Umbilical cord (tissue), 1 donor: ENCODE measurements at regions not wholly inside any gene's neighbourhood (a gene's known extent, or its start where the extent isn't known, plus 50 kb on each side); places are given as distances from the start of the nearest gene placed in this dataset.

Experiments used
- DNase-seq: peaks from one replicate; pipeline ENCODE4 v3.0.0-alpha.2; 2015; ENCODE audit warnings: low spot score

- DNase-seq = peak; percentile 33
Measured at GRCh38 chr11:134634897-134635831, 223.1 kb upstream of the B3GAT1 start.

DNA sequence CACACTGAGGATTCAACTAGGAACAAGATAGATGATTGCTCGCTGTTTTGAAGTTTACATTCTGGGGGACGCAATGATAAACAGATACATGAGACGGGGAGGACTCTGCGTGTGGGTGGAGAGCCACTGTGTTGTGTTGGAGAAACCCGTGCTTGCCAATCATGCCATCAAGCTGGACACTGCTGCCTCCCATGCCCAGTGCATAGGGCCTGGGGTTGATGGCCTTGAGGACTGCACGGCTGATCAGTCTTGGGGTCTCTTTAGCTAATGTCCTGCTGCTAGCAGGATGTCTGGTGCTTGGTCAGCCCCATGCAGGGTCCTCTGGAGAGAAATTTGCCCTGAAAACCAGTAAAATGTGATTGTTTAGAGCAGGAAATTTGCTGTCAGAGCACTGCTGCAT is 221.2 kb upstream of the B3GAT1 start:
- DNase-seq = no peak

GRCh38 chr11:134632347-134633119 is 220.5 kb upstream of the B3GAT1 start:
- no peak for DNase-seq

- DNase-seq = no peak
Measured at GRCh38 chr11:134630861-134631260, 218.8 kb upstream of the B3GAT1 start.

- no peak for DNase-seq
Measured at GRCh38 chr11:134628426-134628825, 216.4 kb upstream of the B3GAT1 start.

DNA sequence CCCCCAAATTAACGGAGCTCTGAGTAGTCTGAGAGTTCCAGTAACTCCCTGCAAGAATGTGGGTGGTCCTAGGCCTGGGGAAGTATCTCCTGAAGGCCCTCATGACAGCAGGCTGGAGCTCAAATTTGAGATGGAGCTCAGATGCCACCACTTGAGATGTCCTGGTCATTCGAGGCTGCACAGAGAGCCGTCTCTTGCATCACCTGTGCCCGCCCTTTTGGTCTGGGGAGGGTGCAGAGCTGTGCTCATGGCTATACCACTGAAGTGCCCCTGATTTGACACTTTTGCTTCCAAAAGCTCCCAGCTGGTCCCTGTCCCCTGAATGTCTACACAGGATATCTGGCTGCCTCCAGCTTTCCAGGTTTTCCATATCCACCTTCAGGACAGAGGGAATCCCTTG is 214.0 kb upstream of the B3GAT1 start:
- no peak for DNase-seq

- no peak for DNase-seq
Measured at GRCh38 chr11:134625631-134626030, 213.6 kb upstream of the B3GAT1 start.

- DNase-seq = no peak
Measured at GRCh38 chr11:134625151-134625550, 213.1 kb upstream of the B3GAT1 start.

DNA sequence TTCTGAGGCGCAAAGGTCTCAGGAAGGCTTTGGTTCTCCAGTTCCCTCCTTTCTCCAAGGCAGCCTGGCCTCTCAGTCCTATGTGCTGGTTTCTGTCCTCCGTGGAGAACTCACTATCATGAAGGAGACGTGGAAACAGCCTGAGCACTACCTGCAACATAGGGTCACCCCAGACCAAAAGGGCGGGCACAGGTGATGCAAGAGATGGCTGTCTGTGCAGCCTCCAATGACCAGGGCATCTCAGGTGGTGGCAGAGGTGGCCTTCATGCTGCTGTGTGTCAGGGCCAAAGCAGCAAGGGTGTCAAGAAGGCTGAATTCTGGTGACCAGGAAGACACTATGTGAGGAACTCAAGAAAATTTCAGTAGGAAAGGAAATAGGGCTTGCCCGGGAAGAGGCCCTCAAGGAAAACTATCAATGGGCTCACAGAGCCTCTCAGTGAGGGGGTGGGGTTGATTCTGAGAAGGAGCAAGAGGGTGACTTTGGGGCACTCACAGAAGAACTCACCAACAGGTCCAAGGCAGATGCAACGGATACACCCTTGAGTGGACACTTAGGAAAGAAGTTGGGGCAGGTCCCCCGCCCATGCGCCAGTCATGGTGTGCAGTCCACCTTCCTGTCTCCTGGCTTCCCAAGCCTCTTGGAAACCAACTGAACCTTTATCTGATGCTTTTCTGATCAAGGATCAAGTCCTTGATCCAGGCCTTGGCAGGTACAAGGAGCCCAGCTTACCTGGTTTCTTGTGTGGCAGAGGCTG is 212.3 kb upstream of the B3GAT1 start:
- DNase-seq = no peak

DNA sequence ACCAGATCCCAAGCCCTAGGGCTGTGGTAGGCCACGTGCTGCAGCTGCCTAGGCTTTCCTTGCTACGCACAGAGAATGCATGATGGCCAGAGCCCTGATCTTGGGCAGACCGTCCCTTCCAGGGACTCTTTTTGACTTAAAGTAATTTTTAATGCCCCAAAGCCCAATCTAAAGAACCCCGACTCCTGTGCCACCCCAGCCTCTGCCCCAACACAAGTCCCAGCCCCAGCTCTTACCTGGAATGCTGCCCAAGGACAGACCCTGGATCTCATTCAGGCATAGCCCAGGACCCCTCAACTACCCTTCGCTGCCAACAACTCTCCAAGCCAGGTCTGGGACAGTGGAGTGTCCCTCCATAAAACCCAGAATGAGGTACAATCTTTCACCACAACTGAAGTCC is 211.7 kb upstream of the B3GAT1 start:
- no peak for DNase-seq

GRCh38 chr11:134622458-134622857 is 210.4 kb upstream of the B3GAT1 start:
- no peak for DNase-seq

GRCh38 chr11:134617360-134617759 is 205.3 kb upstream of the B3GAT1 start:
- DNase-seq = no peak

- no peak for DNase-seq
Measured at GRCh38 chr11:134616038-134616437, 204.0 kb upstream of the B3GAT1 start.

DNA sequence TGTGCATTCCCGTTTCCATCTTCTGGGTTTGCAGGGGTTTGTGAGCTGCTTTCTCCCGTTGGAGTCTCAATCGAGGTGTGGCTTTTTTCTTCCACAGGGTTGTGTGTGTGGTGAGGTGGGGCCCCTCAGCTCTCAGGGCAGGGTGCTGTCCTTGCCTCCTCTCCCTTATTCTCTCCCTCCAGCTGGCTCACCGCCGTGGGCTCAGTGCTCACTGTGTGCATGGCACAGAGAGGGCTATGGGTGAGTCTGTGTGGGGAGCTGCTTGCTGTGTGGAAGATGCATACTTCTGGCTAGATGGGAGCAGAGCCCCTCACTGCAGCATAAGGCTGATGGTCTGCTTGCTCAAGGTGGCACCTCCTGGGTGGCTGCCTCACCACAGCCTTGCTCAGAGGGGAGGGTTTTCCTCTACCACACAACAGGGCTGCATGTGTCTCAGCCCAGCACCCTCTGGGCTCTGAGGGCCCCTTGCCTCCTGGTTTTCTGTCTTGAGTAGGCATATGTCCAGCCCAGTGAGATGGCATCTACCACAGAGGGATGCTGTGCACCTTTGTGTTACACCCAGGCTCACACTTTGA is 203.1 kb upstream of the B3GAT1 start:
- DNase-seq = no peak

DNA sequence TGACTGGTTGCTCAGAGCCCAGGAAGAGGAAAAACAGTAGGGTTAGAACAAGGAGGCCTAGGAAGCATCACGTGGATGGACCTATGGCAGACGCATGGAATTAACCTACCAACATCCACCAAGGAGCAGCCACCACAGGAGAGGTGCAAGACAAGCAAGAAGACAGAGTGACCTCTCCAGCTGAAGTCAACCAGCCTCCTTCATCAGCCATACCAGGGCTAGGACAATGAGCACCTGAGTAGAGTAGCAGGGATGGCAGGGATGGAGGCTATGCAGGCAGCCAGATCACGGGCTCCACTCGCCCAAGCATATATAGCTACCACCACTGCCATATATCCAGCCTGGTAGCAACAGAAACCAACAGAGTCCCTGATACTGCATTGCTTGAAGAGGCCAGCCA is 202.1 kb upstream of the B3GAT1 start:
- DNase-seq = no peak

DNA sequence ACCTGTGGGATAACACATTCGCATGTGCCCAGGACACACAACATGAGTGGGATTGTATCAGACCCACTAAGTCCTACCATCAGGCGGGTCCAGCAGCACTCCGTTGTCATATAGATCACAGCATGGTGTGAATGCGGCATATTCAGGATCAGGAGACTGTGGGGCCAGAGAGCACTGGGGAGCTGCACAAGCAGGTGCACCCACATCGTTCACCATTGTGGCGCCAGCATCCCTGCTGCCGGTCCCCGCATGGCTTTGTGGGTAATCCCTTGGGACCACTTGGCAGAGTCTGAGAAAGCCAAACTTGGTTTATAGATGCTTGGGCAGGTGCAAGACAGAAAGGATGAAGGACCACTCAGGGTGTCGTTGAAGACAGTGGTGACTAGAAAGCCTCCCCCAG is 201.6 kb upstream of the B3GAT1 start:
- DNase-seq = no peak

GRCh38 chr11:134612140-134613030 is 200.3 kb upstream of the B3GAT1 start:
- DNase-seq = no peak

DNA sequence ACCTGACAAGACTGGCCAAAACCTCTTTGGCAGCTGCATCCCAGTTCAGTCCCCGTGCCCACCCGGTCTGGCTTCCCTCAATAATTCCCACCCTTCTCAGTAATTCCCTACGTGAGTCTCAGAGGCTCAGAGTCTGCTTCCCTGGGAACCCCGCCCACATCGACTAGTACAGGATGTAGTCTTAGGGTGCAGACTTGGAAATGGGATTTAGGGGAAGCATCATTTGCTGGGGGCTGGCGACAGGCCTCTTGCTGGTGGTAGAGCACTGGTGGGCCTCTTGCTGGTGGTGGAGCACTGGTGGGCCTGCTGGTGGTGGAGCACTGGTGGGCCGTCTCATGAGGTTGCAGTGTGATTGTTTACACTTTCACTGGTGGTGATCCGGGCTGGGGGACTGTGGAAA is 199.5 kb upstream of the B3GAT1 start:
- DNase-seq = no peak

- no peak for DNase-seq
Measured at GRCh38 chr11:134610116-134610910, 198.3 kb upstream of the B3GAT1 start.
